GM04504 (cell line): ENCODE measurements at regions not wholly inside any gene's neighbourhood (a gene's known extent, or its start where the extent isn't known, plus 50 kb on each side); places are given as distances from the start of the nearest gene placed in this dataset.
"Not testable (repeated sequence)": the region's sequence is repeated elsewhere in the genome, so short reads cannot be mapped to it uniquely, and the experiment has no call there.

ENCODE experiments used
- DNase-seq: peaks from one replicate; pipeline ENCODE4 v3.0.0-alpha.2; 2012; ENCODE audit warnings: low read depth

DNA sequence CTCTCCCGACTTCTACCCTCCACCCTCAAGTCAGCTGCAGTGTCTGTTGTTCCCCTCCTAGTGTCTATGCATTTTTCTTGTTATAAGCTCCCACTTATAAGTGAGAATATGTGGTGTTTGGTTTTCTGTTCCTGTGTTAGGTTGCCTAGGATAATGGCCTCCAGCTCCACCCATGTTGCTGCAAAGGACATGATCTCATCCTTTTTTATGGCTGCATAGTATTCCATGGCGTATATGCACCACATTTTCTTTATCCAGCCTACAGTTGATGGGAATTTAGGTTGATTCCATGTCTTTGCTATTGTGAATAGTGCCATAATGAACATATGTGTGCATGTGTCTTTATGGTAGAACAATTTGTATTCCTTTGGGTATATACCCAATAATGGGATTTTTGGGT, 80.7 kb downstream of the SPTSSA start:
- DNase-seq, result not testable (repeated sequence)

DNA sequence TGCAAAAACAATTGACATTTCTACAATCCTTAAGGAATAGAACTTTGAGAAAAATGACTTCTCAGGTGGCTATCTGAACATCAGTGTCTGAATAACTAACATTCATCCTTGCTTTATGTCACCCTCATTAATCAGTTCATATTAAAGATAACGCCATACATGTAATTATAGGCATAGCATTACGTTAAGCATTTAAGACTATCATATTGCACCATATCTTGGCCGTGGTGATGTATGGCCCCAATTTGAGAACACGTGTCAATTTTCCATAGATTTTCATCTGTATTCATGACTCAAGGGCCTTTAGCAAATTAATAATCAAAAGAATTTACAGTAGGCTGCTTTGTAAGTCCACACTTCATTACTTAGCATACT, 81.6 kb downstream of the SPTSSA start:
- no peak for DNase-seq

DNA sequence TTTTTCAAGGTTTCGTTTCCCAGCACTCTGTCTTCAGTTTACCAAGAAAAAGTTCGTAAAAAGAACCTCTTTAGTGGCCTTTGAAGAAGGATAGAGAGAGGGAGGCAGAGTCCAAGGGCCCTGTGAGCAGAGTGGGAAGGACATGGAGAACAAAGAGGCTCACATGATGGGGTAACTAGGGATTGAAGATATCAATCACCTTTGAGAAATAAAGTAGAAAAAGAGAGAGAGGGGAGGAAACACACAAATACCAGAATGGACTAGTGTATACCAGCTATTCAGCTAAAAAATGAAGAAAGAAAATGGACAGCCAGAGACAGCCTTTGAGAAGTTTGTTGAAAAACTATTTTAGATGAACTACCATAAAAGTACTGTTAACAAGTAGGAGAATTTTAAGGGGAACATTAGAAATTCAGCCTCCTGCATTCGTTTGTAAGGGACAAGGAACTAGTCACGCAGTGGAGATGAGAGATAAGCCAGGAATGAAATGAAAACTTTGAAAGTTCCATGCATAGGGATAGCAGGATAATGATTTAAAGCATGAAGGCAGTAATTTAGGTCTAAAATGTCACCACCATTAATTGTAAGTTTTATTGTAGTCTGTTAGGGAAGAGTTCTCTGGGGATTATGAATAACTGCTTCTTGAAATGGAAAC, 82.1 kb downstream of the SPTSSA start:
- DNase-seq, result no peak

DNA sequence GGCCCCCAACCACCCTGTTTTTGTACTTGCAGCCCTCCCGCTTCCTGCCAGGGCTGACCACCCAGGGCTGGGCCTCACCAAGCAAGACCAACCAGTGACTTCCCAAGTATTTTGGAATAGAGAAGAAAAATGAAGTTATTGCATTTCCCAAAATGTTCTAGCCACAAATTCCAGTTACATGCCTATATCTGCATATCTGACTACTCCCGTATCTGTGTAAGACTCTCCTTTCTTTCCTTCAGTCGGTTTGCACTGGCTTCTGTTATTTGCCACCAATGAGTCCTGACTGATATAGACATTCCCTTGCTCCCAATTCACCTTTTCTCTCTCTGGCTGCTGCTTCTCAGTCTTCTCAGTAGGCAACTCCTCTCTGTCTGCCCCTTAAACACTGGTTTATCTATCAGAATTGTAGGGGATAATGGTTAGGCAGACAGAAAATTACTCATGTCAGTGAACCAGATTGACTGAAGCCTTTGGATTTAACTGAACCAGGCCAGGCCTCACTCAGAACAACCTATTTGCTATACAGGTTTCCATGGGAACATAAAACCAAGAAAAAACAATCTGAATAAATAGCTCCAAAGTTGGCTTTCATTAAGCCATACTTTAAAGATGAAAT, 85.3 kb downstream of the SPTSSA start:
- DNase-seq, result no peak

DNA sequence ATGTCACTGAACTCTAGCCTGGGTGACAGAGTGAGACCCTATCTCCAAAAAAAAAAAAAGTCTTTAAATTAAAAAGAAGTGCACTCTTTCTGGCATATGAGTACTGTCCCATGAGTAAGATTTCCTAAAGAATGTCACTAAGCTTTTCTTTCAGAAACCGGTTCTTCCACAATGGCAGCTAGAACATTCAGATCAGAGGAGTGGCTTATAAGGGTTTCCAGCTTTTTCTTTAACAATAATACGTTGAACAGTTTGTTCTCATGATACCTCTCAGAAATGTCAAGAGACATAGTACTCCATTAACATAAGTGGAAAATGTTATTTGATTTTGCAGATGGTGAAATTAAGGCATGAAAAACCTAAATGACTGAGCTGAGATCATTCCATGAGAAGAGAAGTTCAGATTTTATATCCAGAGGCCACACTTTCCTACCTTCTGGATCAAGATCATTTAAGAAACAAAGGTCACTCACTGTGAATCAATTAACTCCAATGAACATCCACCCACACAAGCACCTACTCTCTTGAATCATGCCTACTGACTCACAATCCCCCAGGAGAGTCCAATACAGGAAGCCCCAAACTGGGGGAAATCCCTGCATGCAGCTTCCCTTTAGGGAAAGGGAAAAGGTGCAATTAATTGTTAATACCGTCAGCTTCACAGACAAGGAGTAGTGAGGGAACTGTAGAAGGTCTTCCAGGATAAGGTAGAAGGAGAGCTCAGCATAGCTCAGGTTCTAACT, 86.9 kb downstream of the SPTSSA start:
- no peak for DNase-seq

DNA sequence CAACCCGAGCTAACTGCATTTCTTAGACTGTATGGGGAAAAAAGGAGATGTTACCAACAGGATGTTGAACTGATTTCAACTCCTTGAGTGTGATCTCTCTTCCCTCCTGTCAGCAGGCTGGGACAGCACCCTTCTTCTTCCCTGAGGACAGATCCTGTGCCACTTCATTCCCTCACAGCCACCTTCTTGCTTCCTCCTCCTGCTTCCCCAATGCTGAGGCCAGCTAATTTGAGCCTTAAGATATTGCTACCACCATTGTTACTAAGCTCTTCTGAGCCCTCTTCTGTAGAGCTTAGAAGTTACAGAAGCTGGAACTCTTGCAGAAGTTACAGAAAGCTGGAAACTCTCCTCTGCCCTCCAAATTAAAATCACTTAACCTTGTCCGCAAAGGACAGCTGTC, 88.8 kb downstream of the SPTSSA start:
- DNase-seq, result no peak

DNA sequence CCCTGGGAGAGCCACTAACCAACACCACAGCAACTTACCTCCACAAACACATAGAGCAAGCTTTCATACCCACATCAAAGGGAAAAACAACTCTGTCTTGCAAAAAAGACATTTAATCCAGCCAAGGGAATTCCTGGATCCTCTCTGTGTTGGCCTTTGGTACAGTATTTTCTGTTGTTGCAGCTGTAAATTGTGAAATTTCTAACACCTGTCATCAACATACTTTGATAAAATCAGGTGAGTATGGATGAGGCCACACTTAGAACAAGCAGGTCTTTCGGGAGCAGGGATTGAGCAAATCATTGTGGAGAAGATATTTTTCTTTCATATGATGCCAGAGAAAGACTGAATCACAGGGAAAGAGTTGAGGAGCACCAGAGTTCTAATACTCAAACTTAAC, 89.3 kb downstream of the SPTSSA start:
- DNase-seq, result no peak

DNA sequence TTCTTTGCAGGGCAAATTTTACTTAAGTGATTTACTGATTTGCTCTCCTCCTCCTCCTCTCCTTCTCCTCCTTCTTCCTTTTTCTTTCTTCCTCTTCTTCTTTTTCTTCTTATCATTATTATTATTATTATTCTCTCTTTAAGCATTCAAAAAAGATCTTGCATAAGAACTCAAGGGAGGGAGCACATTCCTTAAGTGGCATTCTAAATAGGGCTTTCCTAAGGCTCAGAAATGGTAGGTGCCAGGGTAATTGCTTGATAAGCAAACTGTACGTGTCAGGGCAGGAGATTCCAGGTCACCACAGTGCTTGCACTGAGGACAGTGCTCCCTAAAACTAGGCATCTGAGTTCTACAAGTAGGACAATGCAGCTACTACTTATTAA, 92.4 kb downstream of the SPTSSA start:
- no peak for DNase-seq

DNA sequence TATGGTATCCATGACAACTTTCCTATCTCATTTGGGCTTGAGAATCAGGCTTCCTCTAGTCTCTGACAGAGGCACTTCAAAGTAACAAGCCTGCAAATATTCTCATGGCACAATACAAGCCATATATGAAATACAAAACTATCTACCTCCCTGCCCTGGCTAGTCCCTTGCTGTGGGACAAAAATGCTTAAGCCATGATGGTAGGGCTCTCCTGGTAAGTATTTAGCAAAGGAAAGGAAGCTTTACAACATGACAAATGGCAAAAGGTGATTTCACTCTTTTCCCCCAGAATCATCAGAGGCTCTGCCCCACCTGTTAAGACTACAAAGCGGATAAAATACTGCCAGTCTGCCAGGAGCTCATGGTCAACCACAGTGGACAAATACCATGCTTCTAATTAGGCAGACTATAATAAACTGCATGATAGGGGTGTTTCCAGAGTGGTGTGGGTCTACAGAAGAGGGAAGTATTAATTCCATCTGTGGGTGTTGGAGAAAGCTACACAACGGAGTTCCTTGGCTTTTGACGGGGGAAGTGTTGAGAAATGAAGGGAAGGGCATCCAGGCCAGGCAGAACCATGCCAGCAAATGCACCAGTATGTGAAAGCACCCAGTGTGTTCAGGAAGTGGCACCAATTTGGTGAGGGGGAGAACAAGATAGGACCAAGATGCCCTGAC, 92.9 kb downstream of the SPTSSA start:
- no peak for DNase-seq

DNA sequence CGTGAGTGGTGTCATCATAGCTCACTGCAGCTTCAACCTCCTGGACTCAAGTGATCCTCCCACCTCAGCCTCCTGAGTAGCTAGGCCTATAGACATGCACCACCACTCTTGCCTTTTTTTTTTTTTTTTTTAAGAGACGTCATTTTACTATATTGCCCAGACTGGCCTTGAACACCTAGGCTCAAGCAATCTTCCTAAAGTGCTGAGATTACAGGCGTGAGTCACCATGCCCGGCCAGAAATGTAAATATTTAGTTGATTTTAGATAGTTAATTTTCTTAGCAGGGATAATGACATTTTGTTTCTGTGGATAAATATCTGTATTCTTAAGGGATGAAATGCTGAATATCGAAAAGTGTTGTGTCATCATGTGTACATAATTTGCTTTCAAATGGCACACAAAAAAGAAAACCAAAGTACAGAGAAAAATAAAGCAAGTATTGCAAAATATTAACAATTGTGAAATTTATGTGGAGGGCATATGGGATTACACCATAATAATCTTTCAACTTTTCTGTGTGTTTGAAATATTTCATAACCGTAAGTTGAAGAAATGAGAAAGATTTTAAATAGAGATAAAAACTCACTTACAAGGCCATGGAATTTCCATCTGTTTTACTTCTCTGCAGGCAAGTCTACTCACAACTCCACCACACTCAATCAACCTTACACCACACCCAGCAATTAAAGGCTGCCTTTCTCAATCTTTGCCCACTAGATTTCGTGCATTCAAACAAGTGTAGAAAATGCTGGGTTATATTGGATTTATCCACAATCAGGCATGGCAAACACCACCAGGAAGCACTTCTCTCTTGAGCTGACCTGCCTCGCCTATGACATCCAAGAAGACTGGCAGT, 93.7 kb downstream of the SPTSSA start:
- peak; percentile 54 for DNase-seq

DNA sequence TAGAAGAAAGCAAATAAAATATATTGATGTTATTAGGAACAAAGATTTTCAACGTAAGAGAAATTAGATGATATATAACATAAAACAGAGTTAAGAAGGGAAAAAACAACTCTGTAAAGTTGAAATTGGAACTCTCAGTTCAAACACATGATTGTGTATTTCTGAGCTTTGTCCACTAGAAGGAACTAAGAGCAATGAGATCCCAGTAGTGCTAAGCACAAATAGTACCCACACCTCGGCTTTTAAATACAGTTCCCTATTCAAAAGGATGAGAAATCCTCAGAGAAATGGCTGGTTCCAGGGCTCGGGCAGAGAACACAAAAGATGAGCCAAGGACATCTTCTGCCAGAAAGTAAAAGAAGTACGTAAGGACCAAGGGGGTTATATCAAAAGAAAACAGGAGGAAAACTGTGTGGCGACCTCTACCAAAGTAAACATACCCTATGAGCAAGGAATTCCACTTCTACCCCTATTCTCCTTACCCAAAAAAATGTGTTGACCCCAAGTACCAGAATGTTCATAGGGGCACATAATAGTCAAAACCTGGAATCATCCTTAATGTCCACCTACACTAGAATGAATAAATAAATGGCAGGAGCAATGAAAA, 96.6 kb downstream of the SPTSSA start:
- no peak for DNase-seq

DNA sequence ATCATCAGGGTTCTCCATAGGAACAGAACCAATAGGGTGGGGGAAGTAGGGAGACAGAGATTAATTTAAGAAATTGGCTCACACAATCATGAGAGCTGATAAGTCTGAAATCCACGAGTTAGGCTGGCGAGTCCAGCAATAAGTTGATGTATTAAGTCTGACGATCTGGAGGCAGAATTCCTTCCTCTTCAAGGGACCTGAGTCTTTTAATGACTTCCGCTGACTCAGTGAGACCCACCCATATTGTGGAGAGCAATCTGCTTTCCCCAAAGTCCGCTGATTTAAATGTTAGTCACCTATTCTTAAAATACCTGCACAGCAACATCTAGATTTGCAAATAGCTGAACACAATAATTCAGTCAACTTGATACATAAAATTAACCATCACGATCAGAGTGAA, 97.8 kb downstream of the SPTSSA start:
- DNase-seq, result no peak

DNA sequence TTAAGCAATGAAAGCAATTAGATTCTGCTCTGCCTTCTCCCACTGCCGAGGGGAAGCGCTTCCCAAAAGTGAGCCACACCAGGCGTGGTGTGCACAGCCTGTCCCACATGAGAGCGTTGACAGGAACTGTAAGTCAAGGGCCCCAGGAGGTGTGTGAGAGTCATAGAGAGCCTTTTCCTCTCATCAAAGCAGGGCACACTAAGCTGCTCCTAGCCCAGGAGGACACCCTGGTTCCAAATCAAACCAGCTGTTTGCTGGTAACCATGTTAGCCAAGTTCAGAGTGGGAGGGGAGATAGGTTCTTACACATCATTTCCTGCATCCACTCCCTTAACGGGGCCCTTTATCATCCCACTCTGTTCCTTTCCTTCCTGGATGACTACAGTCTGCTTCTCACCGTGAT, 98.3 kb downstream of the SPTSSA start:
- DNase-seq, result no peak

DNA sequence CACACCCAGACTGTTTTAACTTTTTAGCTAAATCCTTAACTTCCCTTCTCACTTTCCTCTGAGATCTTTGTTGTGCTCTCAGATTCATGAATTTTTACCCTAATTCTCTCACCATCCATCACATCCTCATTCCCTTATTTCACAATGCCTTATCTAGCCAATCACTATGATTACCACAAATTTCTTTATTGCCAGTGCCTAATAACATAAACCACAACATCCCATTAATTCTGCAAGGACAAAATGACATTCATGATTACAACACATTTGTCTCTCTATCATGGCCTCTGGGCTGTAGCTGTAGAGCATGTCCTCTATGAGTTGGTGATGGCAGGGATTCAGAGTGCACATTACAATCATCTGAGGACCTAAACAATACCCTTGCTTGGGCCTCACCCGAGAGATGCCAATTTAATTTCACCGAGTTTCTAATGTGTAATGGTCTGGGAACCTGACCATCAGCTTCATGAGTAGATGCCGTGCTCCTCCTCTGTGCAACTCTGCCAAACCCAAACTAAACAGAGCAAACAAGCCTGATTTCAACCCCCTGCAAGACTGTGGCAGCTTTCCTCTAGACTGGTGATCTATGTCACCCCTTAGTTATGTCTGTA, 99.3 kb downstream of the SPTSSA start:
- no peak for DNase-seq

DNA sequence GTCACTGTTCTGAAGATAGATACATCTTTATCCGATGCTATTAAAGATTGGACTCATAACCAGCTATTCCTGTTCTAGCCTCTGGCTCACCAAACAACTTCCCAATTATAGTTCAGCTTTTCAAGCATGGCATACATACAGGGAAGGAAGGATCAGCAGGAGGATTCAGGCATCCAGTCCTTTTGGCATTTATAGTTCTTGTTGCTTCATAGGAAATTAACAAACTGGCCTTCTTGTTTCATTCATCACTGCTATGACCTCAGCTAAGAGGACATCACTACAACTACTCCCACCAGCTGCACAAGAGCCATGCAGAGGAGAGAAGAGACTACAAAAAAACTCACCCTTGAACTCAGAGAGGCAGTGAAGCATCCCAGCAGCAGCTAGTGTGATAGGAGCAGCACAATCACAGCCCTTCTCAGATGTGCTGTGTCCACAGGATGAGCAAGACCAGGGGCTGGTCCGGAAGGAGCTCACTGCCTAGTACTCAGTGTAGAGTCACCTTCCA, 100.5 kb downstream of the SPTSSA start:
- no peak for DNase-seq

DNA sequence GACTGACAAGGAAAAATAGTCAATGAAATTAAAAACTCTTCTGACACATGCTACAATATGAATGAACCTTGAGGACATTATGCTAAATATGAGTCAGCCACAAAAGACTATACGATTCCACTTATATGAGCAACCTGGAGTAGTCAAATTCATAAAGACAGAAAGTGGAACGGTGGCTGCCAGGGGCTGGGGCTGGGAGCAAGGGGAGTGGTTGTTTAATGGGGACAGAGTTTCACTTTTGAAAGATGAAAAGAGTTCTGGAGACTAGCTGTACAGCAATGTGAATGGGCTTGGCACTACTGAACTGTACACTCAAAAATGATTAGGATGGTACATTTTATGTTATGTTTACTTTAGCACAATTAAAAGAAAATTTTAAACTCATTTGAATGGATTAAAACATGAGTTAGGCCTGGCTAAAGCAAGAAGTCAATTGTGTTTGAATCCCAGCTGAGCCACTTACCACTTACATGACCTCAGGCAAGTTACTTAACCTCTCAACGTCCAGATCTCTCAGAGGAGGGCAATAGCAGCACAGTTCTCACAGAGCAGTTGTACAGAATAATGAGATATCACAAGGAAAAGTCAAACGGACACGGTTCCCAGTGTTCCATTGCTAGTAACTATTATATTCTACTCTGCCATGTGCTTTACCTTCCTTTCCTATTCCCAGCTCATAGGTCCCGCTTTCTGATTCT, 102.5 kb downstream of the SPTSSA start:
- DNase-seq, result no peak

DNA sequence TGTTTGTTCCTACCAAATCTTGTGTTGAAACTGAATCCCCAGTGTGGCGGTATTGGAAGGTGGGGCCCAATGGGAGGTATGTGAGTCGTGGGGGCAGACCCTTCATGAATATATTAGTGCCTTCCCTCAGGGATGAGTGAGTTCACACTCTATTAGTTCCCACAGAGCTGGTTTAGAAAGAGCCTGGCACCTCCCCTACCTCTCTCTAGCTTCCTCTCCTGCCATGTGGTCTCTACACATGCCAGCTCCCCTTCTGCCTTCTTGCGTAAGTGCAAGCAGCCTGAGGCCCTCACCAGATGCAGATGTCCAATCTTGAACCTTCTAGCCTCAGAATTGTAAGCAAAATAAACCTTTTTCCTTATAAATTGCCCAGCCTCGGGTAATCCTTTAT, 105.8 kb downstream of the SPTSSA start:
- DNase-seq, result no peak

DNA sequence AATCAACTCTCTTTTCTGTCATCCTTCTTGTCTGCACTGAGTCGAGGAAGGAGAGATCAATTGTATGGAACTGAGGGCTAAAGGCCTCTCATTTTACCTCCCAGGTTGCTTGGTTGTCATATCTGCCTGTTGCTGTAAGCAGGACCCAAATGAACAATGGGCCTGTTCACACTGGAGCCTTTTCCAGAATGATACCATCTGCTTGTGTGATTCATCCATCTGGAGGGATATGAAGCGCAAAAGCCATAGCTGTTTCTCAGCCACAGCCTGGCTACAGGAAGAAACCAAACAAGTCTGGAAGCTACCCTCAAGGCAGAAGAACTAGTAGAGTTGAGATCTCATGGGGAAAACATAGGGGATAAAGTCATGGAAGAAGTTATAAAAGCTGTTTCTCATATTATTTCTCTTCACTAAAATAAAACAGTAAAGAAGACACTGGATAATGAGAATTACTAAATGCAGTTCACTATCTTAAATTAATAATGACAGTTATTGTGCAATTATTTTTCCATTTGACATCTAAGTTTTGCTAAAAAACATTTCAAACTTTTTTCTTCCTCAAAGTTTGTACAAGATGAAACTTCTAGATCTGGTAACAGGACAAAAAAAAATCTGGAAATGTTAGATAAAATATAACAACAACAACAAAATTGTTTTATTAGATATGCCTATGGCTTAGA, 106.3 kb downstream of the SPTSSA start:
- peak; percentile 51 for DNase-seq

DNA sequence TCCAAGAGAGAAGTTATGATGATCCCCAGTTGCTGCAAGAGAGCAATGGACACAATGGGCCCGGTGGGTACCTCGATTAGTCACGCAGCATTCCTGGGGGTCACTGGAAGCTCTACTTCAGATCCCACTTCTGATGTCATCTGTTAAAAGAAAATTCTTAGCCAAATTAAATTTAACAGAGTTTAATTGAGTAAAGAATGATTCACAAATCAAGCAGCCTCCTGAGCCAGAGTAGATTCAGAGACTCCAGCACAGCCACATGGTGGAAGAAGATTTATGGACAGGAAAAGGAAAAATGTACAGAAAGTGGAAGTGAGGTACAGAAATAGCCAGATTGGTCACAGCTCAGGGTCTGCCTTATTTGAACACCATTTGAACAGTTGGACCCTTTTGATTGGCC, 107.5 kb downstream of the SPTSSA start:
- no peak for DNase-seq

DNA sequence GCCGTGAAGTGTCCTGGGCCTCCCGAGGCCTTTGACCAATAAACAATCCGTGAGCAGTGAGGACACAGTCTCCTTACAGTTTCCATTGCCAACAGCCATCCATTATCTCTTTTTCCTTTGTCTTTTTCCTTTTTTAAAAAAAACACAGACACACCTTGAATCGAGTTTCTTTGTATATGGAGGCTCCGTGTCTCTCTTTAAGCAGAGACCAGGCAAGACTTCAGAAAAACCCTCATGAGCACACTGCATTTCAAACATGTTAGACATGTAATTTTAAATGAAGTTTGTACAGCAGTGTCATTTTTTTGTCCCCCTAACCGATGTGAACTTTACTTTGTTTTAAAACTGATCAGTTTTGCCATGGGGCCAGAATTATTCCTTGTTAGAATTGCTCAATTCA, 111.1 kb downstream of the SPTSSA start:
- DNase-seq, result no peak
